C4-2B (cell line): ENCODE measurements at regions not wholly inside any gene's neighbourhood (a gene's known extent, or its start where the extent isn't known, plus 50 kb on each side); places are given as distances from the start of the nearest gene placed in this dataset.

Experiments
- ZFX ChIP-seq: fragments of 450-650 bp; IDR thresholded peaks from 2 replicates; pipeline ENCODE4 v1.6.1; 2017
- TF ChIP-seq, protein P1 (sequence below): fragments of 450-650 bp; conservative IDR thresholded peaks from 2 replicates; pipeline ENCODE4 v1.5.1; 2017; ENCODE audit warnings: mild to moderate bottlenecking

DNA sequence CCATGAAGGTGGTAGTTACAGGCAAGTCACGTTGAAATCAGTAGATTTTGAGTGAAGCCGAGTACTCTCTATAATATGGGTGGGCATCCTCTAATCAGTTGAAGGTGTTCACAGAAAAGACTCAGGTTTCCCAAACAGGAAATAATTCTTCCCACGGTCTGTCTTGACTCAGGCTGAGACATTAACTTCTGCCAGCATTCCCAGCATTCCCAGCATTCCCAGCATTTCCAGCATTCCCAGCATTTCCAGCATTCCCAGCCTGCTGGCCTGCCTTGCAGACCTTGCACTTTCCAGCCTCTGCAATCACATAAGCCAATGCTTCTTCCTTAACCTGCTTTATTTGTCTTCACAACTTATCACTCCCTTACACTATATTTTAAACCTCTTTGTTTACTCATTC, 542.3 kb upstream of the ROBO2 start:
- TF ChIP-seq, protein P1, sequence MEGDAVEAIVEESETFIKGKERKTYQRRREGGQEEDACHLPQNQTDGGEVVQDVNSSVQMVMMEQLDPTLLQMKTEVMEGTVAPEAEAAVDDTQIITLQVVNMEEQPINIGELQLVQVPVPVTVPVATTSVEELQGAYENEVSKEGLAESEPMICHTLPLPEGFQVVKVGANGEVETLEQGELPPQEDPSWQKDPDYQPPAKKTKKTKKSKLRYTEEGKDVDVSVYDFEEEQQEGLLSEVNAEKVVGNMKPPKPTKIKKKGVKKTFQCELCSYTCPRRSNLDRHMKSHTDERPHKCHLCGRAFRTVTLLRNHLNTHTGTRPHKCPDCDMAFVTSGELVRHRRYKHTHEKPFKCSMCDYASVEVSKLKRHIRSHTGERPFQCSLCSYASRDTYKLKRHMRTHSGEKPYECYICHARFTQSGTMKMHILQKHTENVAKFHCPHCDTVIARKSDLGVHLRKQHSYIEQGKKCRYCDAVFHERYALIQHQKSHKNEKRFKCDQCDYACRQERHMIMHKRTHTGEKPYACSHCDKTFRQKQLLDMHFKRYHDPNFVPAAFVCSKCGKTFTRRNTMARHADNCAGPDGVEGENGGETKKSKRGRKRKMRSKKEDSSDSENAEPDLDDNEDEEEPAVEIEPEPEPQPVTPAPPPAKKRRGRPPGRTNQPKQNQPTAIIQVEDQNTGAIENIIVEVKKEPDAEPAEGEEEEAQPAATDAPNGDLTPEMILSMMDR: no peak
- TF ChIP-seq ZFX: no peak
